NCI-H82 treated with DMSO at 0.1 percent for 48 hours (cell line): ENCODE measurements at regions not wholly inside any gene's neighbourhood (a gene's known extent, or its start where the extent isn't known, plus 50 kb on each side); places are given as distances from the start of the nearest gene placed in this dataset.
"Not testable (repeated sequence)": the region's sequence is repeated elsewhere in the genome, so short reads cannot be mapped to it uniquely, and the experiment has no call there.

ENCODE experiments used
- DNase-seq: peaks from one replicate; lab custom pipeline; 2025; ENCODE audit not compliant: unreplicated experiment; lab: John Stamatoyannopoulos, UW

- DNase-seq = not testable (repeated sequence)
Measured at GRCh38 chr12:127983213-127983791, 283.7 kb upstream of the TMEM132C start.

GRCh38 chr12:127984386-127985055 is 282.4 kb upstream of the TMEM132C start:
- no peak for DNase-seq

GRCh38 chr12:127987199-127987901 is 279.6 kb upstream of the TMEM132C start:
- no peak for DNase-seq

GRCh38 chr12:127991485-127991884 is 275.5 kb upstream of the TMEM132C start:
- DNase-seq = no peak

GRCh38 chr12:127998988-127999387 is 268.0 kb upstream of the TMEM132C start:
- no peak for DNase-seq

- DNase-seq = no peak
Measured at GRCh38 chr12:128004383-128004938, 262.5 kb upstream of the TMEM132C start.

- no peak for DNase-seq
Measured at GRCh38 chr12:128007250-128007649, 259.7 kb upstream of the TMEM132C start.

- DNase-seq = no peak
Measured at GRCh38 chr12:128008341-128008740, 258.6 kb upstream of the TMEM132C start.

GRCh38 chr12:128009108-128009507 is 257.9 kb upstream of the TMEM132C start:
- DNase-seq = no peak

- DNase-seq = no peak
Measured at GRCh38 chr12:128012110-128012509, 254.9 kb upstream of the TMEM132C start.

GRCh38 chr12:128015276-128015675 is 251.7 kb upstream of the TMEM132C start:
- no peak for DNase-seq

- DNase-seq = no peak
Measured at GRCh38 chr12:128018067-128018466, 248.9 kb upstream of the TMEM132C start.

GRCh38 chr12:128019996-128020544 is 246.9 kb upstream of the TMEM132C start:
- DNase-seq = no peak

- no peak for DNase-seq
Measured at GRCh38 chr12:128021561-128021960, 245.4 kb upstream of the TMEM132C start.

GRCh38 chr12:128025589-128026245 is 241.3 kb upstream of the TMEM132C start:
- DNase-seq = no peak

- no peak for DNase-seq
Measured at GRCh38 chr12:128026696-128027574, 240.0 kb upstream of the TMEM132C start.

- DNase-seq = no peak
Measured at GRCh38 chr12:128033473-128033872, 233.5 kb upstream of the TMEM132C start.

- DNase-seq = no peak
Measured at GRCh38 chr12:128040971-128041370, 226.0 kb upstream of the TMEM132C start.

GRCh38 chr12:128042283-128042682 is 224.7 kb upstream of the TMEM132C start:
- DNase-seq = not testable (repeated sequence)

GRCh38 chr12:128042825-128043224 is 224.1 kb upstream of the TMEM132C start:
- DNase-seq = no peak
